ENCODE measurements at regions not wholly inside any gene's neighbourhood (a gene's known extent, or its start where the extent isn't known, plus 50 kb on each side); places are given as distances from the start of the nearest gene placed in this dataset.

GRCh38 chr14:101239065-101239464 is 322.2 kb upstream of the DIO3 start (continued):
- TF ChIP-seq, protein P1, sequence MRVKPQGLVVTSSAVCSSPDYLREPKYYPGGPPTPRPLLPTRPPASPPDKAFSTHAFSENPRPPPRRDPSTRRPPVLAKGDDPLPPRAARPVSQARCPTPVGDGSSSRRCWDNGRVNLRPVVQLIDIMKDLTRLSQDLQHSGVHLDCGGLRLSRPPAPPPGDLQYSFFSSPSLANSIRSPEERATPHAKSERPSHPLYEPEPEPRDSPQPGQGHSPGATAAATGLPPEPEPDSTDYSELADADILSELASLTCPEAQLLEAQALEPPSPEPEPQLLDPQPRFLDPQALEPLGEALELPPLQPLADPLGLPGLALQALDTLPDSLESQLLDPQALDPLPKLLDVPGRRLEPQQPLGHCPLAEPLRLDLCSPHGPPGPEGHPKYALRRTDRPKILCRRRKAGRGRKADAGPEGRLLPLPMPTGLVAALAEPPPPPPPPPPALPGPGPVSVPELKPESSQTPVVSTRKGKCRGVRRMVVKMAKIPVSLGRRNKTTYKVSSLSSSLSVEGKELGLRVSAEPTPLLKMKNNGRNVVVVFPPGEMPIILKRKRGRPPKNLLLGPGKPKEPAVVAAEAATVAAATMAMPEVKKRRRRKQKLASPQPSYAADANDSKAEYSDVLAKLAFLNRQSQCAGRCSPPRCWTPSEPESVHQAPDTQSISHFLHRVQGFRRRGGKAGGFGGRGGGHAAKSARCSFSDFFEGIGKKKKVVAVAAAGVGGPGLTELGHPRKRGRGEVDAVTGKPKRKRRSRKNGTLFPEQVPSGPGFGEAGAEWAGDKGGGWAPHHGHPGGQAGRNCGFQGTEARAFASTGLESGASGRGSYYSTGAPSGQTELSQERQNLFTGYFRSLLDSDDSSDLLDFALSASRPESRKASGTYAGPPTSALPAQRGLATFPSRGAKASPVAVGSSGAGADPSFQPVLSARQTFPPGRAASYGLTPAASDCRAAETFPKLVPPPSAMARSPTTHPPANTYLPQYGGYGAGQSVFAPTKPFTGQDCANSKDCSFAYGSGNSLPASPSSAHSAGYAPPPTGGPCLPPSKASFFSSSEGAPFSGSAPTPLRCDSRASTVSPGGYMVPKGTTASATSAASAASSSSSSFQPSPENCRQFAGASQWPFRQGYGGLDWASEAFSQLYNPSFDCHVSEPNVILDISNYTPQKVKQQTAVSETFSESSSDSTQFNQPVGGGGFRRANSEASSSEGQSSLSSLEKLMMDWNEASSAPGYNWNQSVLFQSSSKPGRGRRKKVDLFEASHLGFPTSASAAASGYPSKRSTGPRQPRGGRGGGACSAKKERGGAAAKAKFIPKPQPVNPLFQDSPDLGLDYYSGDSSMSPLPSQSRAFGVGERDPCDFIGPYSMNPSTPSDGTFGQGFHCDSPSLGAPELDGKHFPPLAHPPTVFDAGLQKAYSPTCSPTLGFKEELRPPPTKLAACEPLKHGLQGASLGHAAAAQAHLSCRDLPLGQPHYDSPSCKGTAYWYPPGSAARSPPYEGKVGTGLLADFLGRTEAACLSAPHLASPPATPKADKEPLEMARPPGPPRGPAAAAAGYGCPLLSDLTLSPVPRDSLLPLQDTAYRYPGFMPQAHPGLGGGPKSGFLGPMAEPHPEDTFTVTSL (CRISPR knock-in tag; IDR thresholded peaks at IDR 0.05; ENCODE audit: borderline replicate concordance) = peak; percentile 60; the same call in 1 of the 2 replicates
- no peak for TF ChIP-seq ZNF496 (CRISPR knock-in tag; IDR thresholded peaks at IDR 0.05; ENCODE audit: insufficient replicate concordance)
- no peak for TF ChIP-seq TMF1 (CRISPR knock-in tag; IDR thresholded peaks at IDR 0.05; ENCODE audit: low read depth)
- TF ChIP-seq PRPF4 (IDR thresholded peaks at IDR 0.05; ENCODE audit: low read depth, low read length, poor library complexity, severe bottlenecking) = no peak
- TF ChIP-seq, protein P2, sequence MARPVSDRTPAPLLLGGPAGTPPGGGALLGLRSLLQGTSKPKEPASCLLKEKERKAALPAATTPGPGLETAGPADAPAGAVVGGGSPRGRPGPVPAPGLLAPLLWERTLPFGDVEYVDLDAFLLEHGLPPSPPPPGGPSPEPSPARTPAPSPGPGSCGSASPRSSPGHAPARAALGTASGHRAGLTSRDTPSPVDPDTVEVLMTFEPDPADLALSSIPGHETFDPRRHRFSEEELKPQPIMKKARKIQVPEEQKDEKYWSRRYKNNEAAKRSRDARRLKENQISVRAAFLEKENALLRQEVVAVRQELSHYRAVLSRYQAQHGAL (CRISPR knock-in tag; IDR thresholded peaks at IDR 0.05; ENCODE audit: not compliant biosample characterization) = no peak
- TF ChIP-seq, protein P3, sequence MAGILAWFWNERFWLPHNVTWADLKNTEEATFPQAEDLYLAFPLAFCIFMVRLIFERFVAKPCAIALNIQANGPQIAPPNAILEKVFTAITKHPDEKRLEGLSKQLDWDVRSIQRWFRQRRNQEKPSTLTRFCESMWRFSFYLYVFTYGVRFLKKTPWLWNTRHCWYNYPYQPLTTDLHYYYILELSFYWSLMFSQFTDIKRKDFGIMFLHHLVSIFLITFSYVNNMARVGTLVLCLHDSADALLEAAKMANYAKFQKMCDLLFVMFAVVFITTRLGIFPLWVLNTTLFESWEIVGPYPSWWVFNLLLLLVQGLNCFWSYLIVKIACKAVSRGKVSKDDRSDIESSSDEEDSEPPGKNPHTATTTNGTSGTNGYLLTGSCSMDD (CRISPR knock-in tag; IDR thresholded peaks at IDR 0.05) = no peak
- peak; percentile 66 for TF ChIP-seq ELF1 (CRISPR knock-in tag; IDR thresholded peaks at IDR 0.05)
- no peak; the same call in 1 of the 2 replicates for TF ChIP-seq ZNF460 (CRISPR knock-in tag; IDR thresholded peaks at IDR 0.05; ENCODE audit: borderline replicate concordance)
- no peak for TF ChIP-seq HNRNPH1 (optimal IDR thresholded peaks at IDR 0.05; ENCODE audit: low read depth, low read length)
- TF ChIP-seq, protein P4, sequence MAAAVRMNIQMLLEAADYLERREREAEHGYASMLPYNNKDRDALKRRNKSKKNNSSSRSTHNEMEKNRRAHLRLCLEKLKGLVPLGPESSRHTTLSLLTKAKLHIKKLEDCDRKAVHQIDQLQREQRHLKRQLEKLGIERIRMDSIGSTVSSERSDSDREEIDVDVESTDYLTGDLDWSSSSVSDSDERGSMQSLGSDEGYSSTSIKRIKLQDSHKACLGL (CRISPR knock-in tag; IDR thresholded peaks at IDR 0.05) = no peak
- TF ChIP-seq ZBTB44 (CRISPR knock-in tag; IDR thresholded peaks at IDR 0.05) = no peak
- TF ChIP-seq TCF7 (IDR thresholded peaks at IDR 0.05; ENCODE audit: low read depth) = peak; percentile 80
- TF ChIP-seq DNMT3B (CRISPR knock-in tag; conservative IDR thresholded peaks at IDR 0.05) = no peak
- TF ChIP-seq, protein P5, sequence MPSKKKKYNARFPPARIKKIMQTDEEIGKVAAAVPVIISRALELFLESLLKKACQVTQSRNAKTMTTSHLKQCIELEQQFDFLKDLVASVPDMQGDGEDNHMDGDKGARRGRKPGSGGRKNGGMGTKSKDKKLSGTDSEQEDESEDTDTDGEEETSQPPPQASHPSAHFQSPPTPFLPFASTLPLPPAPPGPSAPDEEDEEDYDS (CRISPR knock-in tag; IDR thresholded peaks at IDR 0.05) = no peak
- peak; percentile 45; the same call in 1 of the 2 replicates for TF ChIP-seq ARID4A (CRISPR knock-in tag; IDR thresholded peaks at IDR 0.05; ENCODE audit: borderline replicate concordance)
